Activated naive CD8-positive, alpha-beta T cell treated with anti-CD3 and anti-CD28 coated beads, Interleukin-2, amount 10 ng/mL, durations not matched to agents 7 days and 5 days (primary cell): ENCODE measurements at regions not wholly inside any gene's neighbourhood (a gene's known extent, or its start where the extent isn't known, plus 50 kb on each side); places are given as distances from the start of the nearest gene placed in this dataset.

Experiments
- ATAC-seq: fragments of 150-1000 bp; cut with Tn5 transposase; one replicate; pipeline ENCODE4 v1.10.0; 2021; ENCODE audit warnings: low read depth, moderate library complexity
- POLR2A ChIA-PET: fragments of 350-600 bp; sonication (Branson Sonifier 250); formaldehyde crosslinking; loops from one replicate; lab custom pipeline; 2021; ENCODE audit warnings: antibody characterized with exemption; lab: Charles Lee
- DNase-seq: peaks from one replicate; pipeline ENCODE4 v3.0.0; 2021
- H3K27ac Mint-ChIP-seq: one replicate; pipeline ENCODE4 v1.8.0; 2022; ENCODE audit warnings: mild to moderate bottlenecking, mixed read lengths
- H3K27me3 Mint-ChIP-seq: one replicate; pipeline ENCODE4 v1.8.0; 2022; ENCODE audit warnings: mild to moderate bottlenecking, moderate library complexity, mixed read lengths
- H3K36me3 Mint-ChIP-seq: one replicate; pipeline ENCODE4 v1.8.0; 2021; ENCODE audit warnings: mild to moderate bottlenecking, mixed read lengths
- H3K4me1 Mint-ChIP-seq: one replicate; pipeline ENCODE4 v1.8.0; 2021; ENCODE audit warnings: mixed read lengths
- H3K4me3 Mint-ChIP-seq: one replicate; pipeline ENCODE4 v1.8.0; 2022; ENCODE audit warnings: mild to moderate bottlenecking, moderate library complexity, mixed read lengths
- H3K9me3 Mint-ChIP-seq: one replicate; pipeline ENCODE4 v1.8.0; 2021; ENCODE audit warnings: mixed read lengths

GRCh38 chr2:64848363-64848762, 140.8 kb upstream of the SLC1A4 start:
- H3K9me3 Mint-ChIP-seq: no peaks in the 10 kb centered on the region

DNA sequence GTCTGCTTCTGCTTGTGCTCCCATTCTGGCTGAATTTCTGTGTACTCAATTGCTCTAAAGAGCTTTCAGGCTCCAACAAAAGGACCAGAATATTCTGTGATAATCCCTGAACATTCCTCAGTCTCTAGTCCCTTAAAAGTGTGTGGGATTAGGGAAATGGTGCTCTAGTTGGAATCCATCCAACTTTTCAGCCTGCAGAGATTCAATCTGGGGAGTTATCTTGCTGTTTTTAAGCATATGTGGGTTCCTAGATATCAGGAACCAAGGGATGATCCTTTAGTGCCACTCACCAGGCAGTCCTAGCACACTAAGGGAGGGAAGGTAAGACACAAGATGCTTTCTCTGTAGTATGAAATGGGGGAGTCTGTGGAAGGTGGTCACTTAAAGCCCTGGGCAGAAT, 140.3 kb upstream of the SLC1A4 start:
- POLR2A ChIA-PET: interaction anchor here (0.8 kb wide), 1 partner anchor 35 kb away, joined by 3 read pairs; no protein-coding TSS in a partner anchor
- H3K4me3 Mint-ChIP-seq: no peak overlapping the region
- no peak overlapping the region for H3K27ac Mint-ChIP-seq
- no peak for ATAC-seq
- H3K27me3 Mint-ChIP-seq: peaks cover 3% of the 10 kb centered on the region
- no peaks in the 10 kb centered on the region for H3K9me3 Mint-ChIP-seq
- DNase-seq: no peak
- peaks cover 8% of the 10 kb centered on the region for H3K4me1 Mint-ChIP-seq
- no peaks in the 10 kb centered on the region for H3K36me3 Mint-ChIP-seq

More at GRCh38 chr2:64848363-64848762, 140.8 kb upstream of the SLC1A4 start:
- H3K27ac Mint-ChIP-seq: no peak overlapping the region
- H3K27me3 Mint-ChIP-seq: peaks cover 3% of the 10 kb centered on the region
- POLR2A ChIA-PET: interaction anchor here (0.8 kb wide), 1 partner anchor 34 kb away, joined by 3 read pairs; no protein-coding TSS in a partner anchor
- no peak for ATAC-seq
- H3K4me3 Mint-ChIP-seq: no peak overlapping the region
- H3K36me3 Mint-ChIP-seq: no peaks in the 10 kb centered on the region
- H3K4me1 Mint-ChIP-seq: peaks cover 6% of the 10 kb centered on the region
- no peak for DNase-seq

DNA sequence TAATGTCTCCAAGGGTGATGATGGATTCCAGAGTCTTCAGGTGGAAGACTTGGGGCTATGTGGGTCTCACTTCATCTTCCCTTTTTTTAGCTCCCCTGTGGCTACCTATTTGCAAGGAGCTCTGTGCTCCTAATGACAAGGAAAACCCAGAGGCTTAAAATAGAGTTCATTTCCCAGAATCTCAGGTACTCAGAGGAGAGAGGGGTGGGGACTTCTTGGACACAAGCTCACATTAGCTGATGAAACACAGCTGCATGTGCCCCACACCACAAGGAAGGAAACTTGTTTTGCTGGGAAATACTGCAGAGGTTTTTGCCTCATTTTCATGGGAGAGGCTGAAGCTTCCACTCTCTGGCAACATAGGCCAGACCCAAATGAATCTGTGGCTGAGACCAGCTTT, 138.6 kb upstream of the SLC1A4 start:
- Mint-ChIP-seq H3K9me3 (no peaks in the 10 kb centered on the region), H3K27me3 (peaks cover 3% of the 10 kb centered on the region), H3K36me3 (no peaks in the 10 kb centered on the region), H3K4me1 (peaks cover 18% of the 10 kb centered on the region), H3K4me3 (no peak overlapping the region), H3K27ac (no peak overlapping the region)
- no peak for ATAC-seq
- POLR2A ChIA-PET: no interaction called here
- DNase-seq: no peak

GRCh38 chr2:64852771-64853241, 136.4 kb upstream of the SLC1A4 start:
- Mint-ChIP-seq H3K4me1 (peaks cover 18% of the 10 kb centered on the region), H3K27ac (no peak overlapping the region), H3K36me3 (no peaks in the 10 kb centered on the region), H3K27me3 (peaks cover 6% of the 10 kb centered on the region), H3K9me3 (no peaks in the 10 kb centered on the region), H3K4me3 (no peak overlapping the region)
- ATAC-seq (no peak), DNase-seq (no peak)
- POLR2A ChIA-PET: no interaction called here

- POLR2A ChIA-PET: no interaction called here
- H3K36me3 Mint-ChIP-seq: no peaks in the 10 kb centered on the region
- H3K27me3 Mint-ChIP-seq: peaks cover 7% of the 10 kb centered on the region
- H3K4me3 Mint-ChIP-seq: no peak overlapping the region
- H3K9me3 Mint-ChIP-seq: no peaks in the 10 kb centered on the region
- ATAC-seq (no peak), DNase-seq (no peak)
- no peak overlapping the region for H3K27ac Mint-ChIP-seq
- peaks cover 18% of the 10 kb centered on the region for H3K4me1 Mint-ChIP-seq
Observed at GRCh38 chr2:64853306-64853705, 135.9 kb upstream of the SLC1A4 start.

DNA sequence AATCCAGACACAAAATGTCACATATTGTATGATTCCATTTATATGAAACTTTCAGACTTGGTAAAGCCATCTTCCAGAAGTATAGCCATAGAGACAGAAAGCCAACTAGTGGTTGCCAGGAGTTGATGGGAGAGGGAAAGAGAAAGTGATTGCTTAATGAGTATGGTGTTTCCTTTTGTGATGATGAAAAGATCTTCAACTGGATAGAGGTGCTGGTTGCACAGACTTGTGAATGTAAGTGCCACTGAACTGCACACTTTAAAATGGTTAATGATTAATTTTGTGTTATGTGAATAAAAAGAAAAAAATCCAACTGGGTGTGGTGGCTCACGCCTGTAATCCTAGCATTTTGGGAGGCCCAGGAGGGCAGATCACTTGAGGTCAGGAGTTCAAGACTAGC, 135.3 kb upstream of the SLC1A4 start:
- Mint-ChIP-seq H3K27ac (no peak overlapping the region), H3K4me3 (no peak overlapping the region), H3K36me3 (no peaks in the 10 kb centered on the region), H3K9me3 (no peaks in the 10 kb centered on the region), H3K4me1 (peaks cover 19% of the 10 kb centered on the region), H3K27me3 (peaks cover 7% of the 10 kb centered on the region)
- POLR2A ChIA-PET: no interaction called here
- DNase-seq (no peak), ATAC-seq (no peak)

- ATAC-seq: peak; percentile 57
- Mint-ChIP-seq H3K27ac (peak overlapping the region; percentile 24), H3K27me3 (peaks cover 7% of the 10 kb centered on the region), H3K4me3 (no peak overlapping the region), H3K4me1 (peaks cover 19% of the 10 kb centered on the region), H3K36me3 (no peaks in the 10 kb centered on the region), H3K9me3 (no peaks in the 10 kb centered on the region)
- POLR2A ChIA-PET: no interaction called here
- no peak for DNase-seq
Observed at GRCh38 chr2:64854773-64855237, 134.4 kb upstream of the SLC1A4 start.

DNA sequence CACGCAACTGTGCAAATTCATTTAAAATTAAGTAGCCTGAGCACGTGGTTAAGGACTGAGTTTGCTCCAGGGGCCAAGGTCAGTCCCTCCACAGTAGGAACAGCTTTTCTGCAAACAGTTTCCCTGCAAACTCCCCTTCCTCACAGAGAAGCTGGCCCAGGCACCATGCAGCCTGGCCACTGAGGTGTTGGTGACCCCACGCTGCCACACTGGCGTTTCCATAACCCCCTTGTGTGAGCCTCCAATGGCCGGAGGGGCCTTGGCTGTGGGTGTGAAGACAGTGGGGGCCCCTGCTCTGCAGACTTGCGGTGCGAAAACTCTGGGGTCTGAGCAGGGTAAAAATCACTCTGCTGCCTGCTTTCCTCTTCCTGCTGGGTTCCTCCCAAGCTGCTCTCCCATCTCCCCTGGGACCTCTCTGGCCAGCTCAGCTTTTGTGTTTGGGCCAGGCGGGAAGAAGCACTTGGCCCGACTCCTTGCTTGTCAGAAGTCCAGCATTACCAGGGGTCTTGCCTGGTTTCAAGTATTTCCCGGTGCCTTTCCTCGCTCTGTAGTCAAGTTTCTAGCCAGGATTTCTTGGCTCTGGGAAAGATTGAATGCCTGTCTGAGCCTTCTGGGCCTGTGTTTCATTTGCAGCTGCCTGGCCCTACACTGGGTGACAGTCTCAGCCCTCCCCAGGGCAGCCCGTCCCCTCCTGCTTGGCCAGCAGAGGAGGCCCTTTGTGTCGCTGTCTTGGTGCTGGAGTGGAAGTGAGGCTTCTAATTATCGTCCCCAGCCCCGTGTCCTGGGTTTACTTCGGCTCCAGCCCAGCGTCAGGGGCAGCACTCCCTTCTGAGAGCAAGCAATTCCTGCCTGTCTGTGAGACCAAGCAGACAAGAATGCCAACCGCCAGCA, 131.4 kb upstream of the SLC1A4 start:
- peaks cover 7% of the 10 kb centered on the region for H3K27me3 Mint-ChIP-seq
- POLR2A ChIA-PET: interaction anchor here (1.6 kb wide), 1 partner anchor 11 kb away, joined by 5 read pairs; no protein-coding TSS in a partner anchor
- DNase-seq (no peak), ATAC-seq (no peak)
- H3K27ac Mint-ChIP-seq: no peak overlapping the region
- no peak overlapping the region for H3K4me3 Mint-ChIP-seq
- H3K4me1 Mint-ChIP-seq: peaks cover 17% of the 10 kb centered on the region
- no peaks in the 10 kb centered on the region for H3K36me3 Mint-ChIP-seq
- no peaks in the 10 kb centered on the region for H3K9me3 Mint-ChIP-seq

GRCh38 chr2:64858541-64859311, 130.5 kb upstream of the SLC1A4 start:
- Mint-ChIP-seq H3K9me3 (no peaks in the 10 kb centered on the region), H3K27me3 (peaks cover 7% of the 10 kb centered on the region), H3K4me3 (no peak overlapping the region), H3K36me3 (no peaks in the 10 kb centered on the region), H3K4me1 (peaks cover 13% of the 10 kb centered on the region), H3K27ac (no peak overlapping the region)
- ATAC-seq: no peak
- DNase-seq: no peak
- POLR2A ChIA-PET: no interaction called here

- Mint-ChIP-seq H3K36me3 (no peaks in the 10 kb centered on the region), H3K9me3 (no peaks in the 10 kb centered on the region), H3K4me1 (peaks cover 9% of the 10 kb centered on the region), H3K27me3 (peaks cover 7% of the 10 kb centered on the region), H3K4me3 (peak overlapping the region; percentile 3), H3K27ac (no peak overlapping the region)
- POLR2A ChIA-PET: interaction anchor here (1.5 kb wide), 1 partner anchor 206 kb away, joined by 6 read pairs; the partner anchor contains the start of gene SERTAD2
- ATAC-seq: no peak
- DNase-seq: peak; percentile 41
Observed at GRCh38 chr2:64859312-64860212, 129.6 kb upstream of the SLC1A4 start.

- Mint-ChIP-seq H3K4me1 (peaks cover 1% of the 10 kb centered on the region), H3K9me3 (no peaks in the 10 kb centered on the region), H3K36me3 (no peaks in the 10 kb centered on the region), H3K27ac (no peak overlapping the region), H3K27me3 (peaks cover 7% of the 10 kb centered on the region), H3K4me3 (no peak overlapping the region)
- no peak for DNase-seq
- no peak for ATAC-seq
- POLR2A ChIA-PET: interaction anchor here (1.5 kb wide), 1 partner anchor 207 kb away, joined by 6 read pairs; the partner anchor contains the start of gene SERTAD2
Observed at GRCh38 chr2:64860276-64860885, 128.8 kb upstream of the SLC1A4 start.

DNA sequence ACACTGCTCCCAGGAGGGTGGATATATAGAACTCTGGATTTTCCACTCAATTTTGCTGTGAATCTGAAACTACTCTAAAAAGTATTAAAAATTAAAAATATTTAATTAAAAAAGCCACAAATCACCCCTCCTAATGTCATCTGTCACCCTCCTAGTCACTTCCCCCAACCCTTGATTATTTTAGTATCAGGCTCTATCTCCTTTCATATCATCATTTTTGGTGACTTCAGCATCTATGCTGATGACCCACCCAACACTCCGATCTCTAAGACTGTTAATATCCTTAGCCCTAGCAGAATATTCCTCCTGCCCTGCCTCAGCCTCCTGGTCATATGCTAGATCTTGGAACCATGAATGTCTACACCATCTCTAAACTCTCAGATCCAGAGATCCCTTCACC, 128.3 kb upstream of the SLC1A4 start:
- POLR2A ChIA-PET: interaction anchor here (1.1 to 1.5 kb wide), 2 partner anchors 208 to 337 kb away, joined by 3 to 6 read pairs; partner anchors contain the start of genes AFTPH and SERTAD2
- Mint-ChIP-seq H3K4me3 (no peak overlapping the region), H3K27me3 (peaks cover 3% of the 10 kb centered on the region), H3K36me3 (no peaks in the 10 kb centered on the region), H3K9me3 (no peaks in the 10 kb centered on the region), H3K4me1 (peaks cover 1% of the 10 kb centered on the region), H3K27ac (no peak overlapping the region)
- no peak for DNase-seq
- ATAC-seq: no peak
